C4-2B (cell line): ENCODE measurements at regions not wholly inside any gene's neighbourhood (a gene's known extent, or its start where the extent isn't known, plus 50 kb on each side); places are given as distances from the start of the nearest gene placed in this dataset.

Experiments used
- H3K27ac ChIP-seq: fragments of 450-650 bp; 2 replicates; pipeline ENCODE4 v1.5.1; 2017
- ZFX ChIP-seq: fragments of 450-650 bp; IDR thresholded peaks from 2 replicates; pipeline ENCODE4 v1.6.1; 2017
- TF ChIP-seq, protein P1 (sequence below): fragments of 450-650 bp; conservative IDR thresholded peaks from 2 replicates; pipeline ENCODE4 v1.5.1; 2017; ENCODE audit warnings: mild to moderate bottlenecking

DNA sequence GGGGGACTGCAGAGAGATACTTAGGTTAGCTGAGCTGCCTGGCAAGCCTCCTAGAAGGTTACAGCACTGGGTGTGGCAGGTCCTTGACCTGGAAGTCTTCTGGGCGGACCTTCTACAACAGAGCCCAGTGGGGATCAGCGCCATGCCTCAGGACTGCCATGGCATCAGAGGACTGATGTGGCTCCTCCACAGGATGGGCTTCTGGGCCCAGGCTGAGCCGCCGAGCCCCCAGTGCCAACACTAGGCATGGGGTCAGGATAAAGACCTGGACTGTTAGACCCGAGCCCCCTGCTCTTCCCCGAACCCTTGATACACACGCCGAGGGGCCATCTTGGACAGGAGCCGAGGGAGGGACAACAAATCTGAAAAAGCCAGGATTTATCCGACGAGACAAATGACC lies 64.0 kb upstream of the SOX21 start:
- TF ChIP-seq, protein P1, sequence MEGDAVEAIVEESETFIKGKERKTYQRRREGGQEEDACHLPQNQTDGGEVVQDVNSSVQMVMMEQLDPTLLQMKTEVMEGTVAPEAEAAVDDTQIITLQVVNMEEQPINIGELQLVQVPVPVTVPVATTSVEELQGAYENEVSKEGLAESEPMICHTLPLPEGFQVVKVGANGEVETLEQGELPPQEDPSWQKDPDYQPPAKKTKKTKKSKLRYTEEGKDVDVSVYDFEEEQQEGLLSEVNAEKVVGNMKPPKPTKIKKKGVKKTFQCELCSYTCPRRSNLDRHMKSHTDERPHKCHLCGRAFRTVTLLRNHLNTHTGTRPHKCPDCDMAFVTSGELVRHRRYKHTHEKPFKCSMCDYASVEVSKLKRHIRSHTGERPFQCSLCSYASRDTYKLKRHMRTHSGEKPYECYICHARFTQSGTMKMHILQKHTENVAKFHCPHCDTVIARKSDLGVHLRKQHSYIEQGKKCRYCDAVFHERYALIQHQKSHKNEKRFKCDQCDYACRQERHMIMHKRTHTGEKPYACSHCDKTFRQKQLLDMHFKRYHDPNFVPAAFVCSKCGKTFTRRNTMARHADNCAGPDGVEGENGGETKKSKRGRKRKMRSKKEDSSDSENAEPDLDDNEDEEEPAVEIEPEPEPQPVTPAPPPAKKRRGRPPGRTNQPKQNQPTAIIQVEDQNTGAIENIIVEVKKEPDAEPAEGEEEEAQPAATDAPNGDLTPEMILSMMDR = no peak
- TF ChIP-seq ZFX = no peak
- H3K27ac ChIP-seq = no peak overlapping the region

DNA sequence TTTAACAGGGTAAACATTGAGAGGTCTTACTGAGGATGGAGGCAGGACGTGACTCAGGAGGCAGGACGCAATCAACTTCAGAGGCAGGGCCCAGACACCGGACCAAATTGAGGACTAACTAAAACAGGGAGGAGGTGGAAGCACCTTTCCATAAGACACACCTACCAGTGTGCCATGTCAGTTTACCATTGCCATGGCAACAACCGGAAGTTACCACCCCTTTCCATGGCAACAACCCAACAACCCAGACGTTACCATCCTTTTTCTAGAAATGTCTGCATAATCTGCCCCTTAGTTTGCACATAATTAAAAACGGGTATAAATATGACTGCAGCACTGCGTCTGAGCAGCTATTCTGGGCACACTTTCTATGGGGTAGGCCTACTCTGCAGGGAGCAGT lies 53.5 kb upstream of the SOX21 start:
- no peak overlapping the region for H3K27ac ChIP-seq
- TF ChIP-seq, protein P1 = no peak
- TF ChIP-seq ZFX = no peak

DNA sequence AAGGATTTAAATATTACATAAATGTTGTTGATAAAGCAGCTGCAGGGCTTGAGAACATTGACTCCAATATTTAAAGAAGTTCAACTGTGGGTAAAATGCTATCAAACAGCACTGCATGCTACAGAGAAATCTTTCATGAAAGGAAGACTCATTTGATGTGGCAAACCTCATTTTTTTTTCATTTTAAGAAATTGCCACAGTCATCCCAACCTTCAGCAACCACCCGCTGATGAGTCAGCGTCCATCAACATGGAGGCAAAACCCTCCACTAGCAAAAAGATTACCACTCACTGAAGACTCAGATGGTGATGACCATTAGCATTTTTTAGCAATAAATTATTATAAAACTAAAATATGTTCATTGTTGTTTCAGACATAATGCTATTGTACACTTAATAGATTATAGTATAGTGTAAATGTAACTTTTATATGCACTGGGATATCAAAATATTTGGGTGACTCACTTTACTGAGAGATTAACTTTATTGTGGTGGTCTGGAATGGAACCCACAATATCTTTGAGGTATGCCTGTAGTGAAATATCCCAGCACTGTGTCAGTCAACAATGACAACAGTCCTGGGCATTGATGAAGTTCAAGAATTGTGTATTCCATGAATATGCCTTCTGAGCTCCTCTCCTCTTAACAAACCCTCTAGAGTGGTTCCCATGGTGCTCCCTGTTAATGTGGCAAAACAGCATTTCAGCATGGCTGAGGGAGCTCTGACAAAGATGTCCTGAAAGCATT lies 52.4 kb upstream of the SOX21 start:
- no peak overlapping the region for H3K27ac ChIP-seq
- no peak for TF ChIP-seq ZFX
- TF ChIP-seq, protein P1 = no peak
